ENCODE measurements at regions not wholly inside any gene's neighbourhood (a gene's known extent, or its start where the extent isn't known, plus 50 kb on each side); places are given as distances from the start of the nearest gene placed in this dataset.

- TF ChIP-seq ZBTB33 (IDR thresholded peaks at IDR 0.05) (no peak), JUND (IDR thresholded peaks at IDR 0.05) (no peak), NR2F2 (IDR thresholded peaks at IDR 0.05) (no peak), CTCF (IDR thresholded peaks at IDR 0.05; ENCODE audit: low read depth, low read length, missing input control) (no peak), FOXA2 (IDR thresholded peaks at IDR 0.05) (no peak), SP1 (IDR thresholded peaks at IDR 0.05) (no peak), HNF4A (conservative IDR thresholded peaks at IDR 0.05) (no peak), TAF1 (conservative IDR thresholded peaks at IDR 0.05) (no peak)
Measured at GRCh38 chr21:25054689-25055088, 552.6 kb downstream of the MRPL39 start (continued).

- Histone ChIP-seq H3K9me3 (ENCODE audit: control insufficient read depth in 4 of 4, low read length in 3 of 4) (no peaks in the 10 kb centered on the region), H3K9ac (ENCODE audit: low read depth in 1 of 2, low read length in 2 of 2) (no peak overlapping the region), H3K36me3 (ENCODE audit: control insufficient read depth in 4 of 4, insufficient read depth in 3 of 4, low read depth in 1 of 4, low read length in 3 of 4) (no peaks in the 10 kb centered on the region), H3K27ac (ENCODE audit: low read depth in 1 of 2, low read length in 2 of 2) (no peak overlapping the region), H3K4me1 (ENCODE audit: control insufficient read depth in 4 of 4, insufficient read depth in 4 of 4, low read length in 3 of 4) (no peaks in the 10 kb centered on the region), H3K4me3 (ENCODE audit: low read depth in 1 of 3, low read length in 3 of 3) (no peak overlapping the region), H3K27me3 (ENCODE audit: control insufficient read depth in 4 of 4, insufficient read depth in 4 of 4, low read length in 3 of 4) (no peaks in the 10 kb centered on the region)
- WGBS, result 9% methylated on average over 5 of the region's 5 CpGs
- DNase-seq (ENCODE audit: low spot score), result no peak
- no peak for TF ChIP-seq ZBTB33 (IDR thresholded peaks at IDR 0.05)
- TF ChIP-seq SP1 (IDR thresholded peaks at IDR 0.05), result no peak
- TF ChIP-seq MAX (IDR thresholded peaks at IDR 0.05), result no peak
- TF ChIP-seq EGR1 (IDR thresholded peaks at IDR 0.05; ENCODE audit: low read depth in 2 of 2), result no peak
- no peak for TF ChIP-seq YY1 (IDR thresholded peaks at IDR 0.05)
- TF ChIP-seq RAD21 (IDR thresholded peaks at IDR 0.05), result peak; percentile 78 to 82
- no peak for TF ChIP-seq ATF3 (IDR thresholded peaks at IDR 0.05)
- no peak for TF ChIP-seq NR2F2 (IDR thresholded peaks at IDR 0.05)
- TF ChIP-seq REST (IDR thresholded peaks at IDR 0.05), result no peak
- TF ChIP-seq TAF1 (conservative IDR thresholded peaks at IDR 0.05), result no peak
- TF ChIP-seq CTCF (IDR thresholded peaks at IDR 0.05; ENCODE audit: low read depth, low read length, missing input control), result peak; percentile 52
- TF ChIP-seq RXRA (IDR thresholded peaks at IDR 0.05), result no peak
- no peak for TF ChIP-seq FOXA1 (IDR thresholded peaks at IDR 0.05)
- no peak for TF ChIP-seq GABPA (IDR thresholded peaks at IDR 0.05 in 1 of 2, conservative IDR thresholded peaks at IDR 0.05 in 1 of 2)
Measured at GRCh38 chr21:25039461-25040380, 567.6 kb downstream of the MRPL39 start.
